HG03442 (cell line): ENCODE measurements at regions not wholly inside any gene's neighbourhood (a gene's known extent, or its start where the extent isn't known, plus 50 kb on each side); places are given as distances from the start of the nearest gene placed in this dataset.

Experiments
- ATAC-seq: cut with Tn5 transposase; IDR thresholded peaks from one replicate; pipeline ENCODE4 v1.9.1; 2021; ENCODE audit warnings: mild to moderate bottlenecking, moderate library complexity; ENCODE audit not compliant: unreplicated experiment

DNA sequence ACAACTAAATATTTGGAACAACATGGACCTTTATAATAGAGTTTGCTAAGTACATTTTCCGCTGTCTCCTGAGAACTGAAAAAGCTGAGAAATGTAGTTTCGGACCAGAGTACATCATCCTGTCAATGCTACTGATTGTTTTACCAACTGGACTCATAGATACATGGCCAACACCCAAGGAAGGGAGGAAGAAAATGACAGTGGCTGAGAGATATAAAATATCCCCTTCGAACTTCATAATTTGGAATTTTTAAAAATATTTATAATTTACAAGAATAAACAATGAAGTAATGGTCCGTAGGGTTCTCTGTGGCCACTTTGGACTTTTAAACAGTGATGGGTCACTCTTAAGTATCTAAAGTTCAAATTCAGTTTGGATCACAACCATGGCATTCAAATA, 1042.7 kb downstream of the MCTP2 start:
- no peak for ATAC-seq

- ATAC-seq = no peak
Measured at GRCh38 chr15:95277266-95277665, 1045.9 kb downstream of the MCTP2 start.

DNA sequence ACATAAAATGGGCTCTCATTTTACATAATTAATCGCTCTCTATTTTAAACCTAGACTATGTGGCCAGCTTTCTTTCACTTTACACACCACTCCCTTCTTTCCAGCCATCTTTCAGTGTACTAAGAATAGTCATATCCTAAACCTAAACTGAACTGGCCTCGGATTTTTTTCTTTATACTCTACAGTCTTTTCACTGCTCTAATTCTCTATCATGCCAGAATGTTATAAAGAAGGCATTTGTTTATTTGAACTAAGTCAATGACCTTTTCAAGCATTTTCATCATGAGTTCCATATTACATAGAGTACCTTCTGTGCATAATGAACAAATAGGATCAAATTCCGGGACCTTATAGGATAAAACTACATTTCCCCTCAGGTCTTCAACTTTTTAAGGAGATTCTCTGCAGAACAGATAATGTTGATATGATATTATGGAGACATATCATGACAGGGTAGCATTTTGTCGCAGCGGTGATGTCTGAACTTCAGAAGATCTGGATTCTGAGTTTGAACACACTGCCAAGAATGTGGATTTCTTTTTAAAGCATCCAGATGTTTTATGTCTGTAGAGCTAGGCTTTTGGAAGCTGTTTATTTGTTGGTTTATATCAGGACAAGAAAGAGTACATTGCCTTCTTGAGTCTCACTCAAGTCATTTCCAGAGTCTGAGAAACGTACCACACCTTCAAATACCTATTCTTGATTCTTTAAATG, 1047.3 kb downstream of the MCTP2 start:
- ATAC-seq = no peak

DNA sequence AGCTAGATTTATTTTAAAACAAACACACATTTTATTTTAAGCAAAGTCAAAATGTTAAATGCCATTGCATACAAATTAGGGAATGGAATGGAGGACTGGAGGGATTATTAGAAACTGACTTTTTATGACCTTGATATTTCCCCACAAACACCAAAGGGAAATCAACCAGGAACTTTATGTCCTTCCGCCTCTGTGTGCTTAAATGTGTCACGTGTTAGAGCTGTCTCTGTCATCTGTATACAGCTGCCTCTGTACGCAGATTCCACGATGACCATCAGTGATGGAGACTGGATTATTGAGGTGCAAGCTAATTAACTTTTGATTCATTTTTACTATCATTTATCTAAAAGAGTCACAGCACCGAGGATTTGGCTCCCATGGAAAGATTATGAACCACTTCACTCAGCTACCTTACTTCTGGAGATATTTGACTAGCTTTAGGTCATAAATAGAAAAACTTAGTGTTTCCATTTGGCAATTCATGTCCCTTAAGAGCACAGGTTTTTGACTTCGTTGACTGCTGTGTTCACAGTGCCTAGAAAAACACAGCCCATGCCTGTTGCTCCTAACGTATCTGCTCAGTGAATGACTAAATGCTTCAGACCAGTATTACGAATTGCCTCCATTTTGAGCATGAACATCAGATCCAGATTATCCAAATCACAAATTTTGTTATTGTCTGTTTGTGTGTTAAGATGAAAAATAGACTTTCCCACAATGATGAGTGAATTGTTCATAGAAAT, 1048.1 kb downstream of the MCTP2 start:
- ATAC-seq = no peak

- no peak for ATAC-seq
Measured at GRCh38 chr15:95280711-95281110, 1049.3 kb downstream of the MCTP2 start.

- ATAC-seq = no peak
Measured at GRCh38 chr15:95281470-95281869, 1049.0 kb upstream of the NR2F2 start.

DNA sequence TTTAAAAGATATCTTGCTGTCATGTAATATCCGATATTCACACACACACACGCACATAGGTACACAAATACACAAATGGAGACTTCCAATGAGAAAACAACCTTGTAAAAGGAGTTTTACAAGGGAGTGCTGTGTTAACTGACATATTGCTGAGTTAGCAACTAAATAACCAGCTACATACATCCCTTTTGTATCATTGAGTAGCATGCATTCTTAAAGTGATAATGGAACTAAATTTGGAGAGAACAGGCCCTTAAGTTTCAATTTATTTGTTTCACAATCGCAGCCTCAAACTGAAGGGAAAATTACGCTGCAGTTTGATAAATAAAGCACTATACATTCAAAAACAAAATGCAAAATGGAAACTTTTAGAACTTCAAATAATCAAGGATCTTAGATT, 1046.0 kb upstream of the NR2F2 start:
- no peak for ATAC-seq

GRCh38 chr15:95284933-95285421, 1045.5 kb upstream of the NR2F2 start:
- ATAC-seq = no peak

GRCh38 chr15:95286352-95286880, 1044.1 kb upstream of the NR2F2 start:
- no peak for ATAC-seq

DNA sequence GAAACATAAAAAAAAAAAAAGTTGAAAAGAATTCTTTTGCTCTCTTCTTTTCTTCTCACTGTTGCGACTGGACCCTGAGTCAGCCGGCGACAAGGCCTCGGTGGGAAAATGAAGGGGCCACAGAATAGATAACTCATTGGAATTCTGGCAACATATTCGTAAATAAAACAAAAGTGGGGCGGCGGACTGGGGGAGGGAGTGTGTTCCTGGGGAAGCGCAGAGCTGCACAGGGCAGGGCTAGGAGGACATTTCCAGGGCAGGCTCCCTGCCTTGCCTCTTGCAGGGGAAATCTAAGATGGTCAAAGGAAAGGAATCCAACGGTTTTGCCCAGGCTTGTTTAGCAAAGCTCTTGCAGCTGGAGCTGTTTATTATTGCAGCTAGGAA, 1042.8 kb upstream of the NR2F2 start:
- no peak for ATAC-seq

GRCh38 chr15:95288626-95289025, 1041.9 kb upstream of the NR2F2 start:
- ATAC-seq = no peak

DNA sequence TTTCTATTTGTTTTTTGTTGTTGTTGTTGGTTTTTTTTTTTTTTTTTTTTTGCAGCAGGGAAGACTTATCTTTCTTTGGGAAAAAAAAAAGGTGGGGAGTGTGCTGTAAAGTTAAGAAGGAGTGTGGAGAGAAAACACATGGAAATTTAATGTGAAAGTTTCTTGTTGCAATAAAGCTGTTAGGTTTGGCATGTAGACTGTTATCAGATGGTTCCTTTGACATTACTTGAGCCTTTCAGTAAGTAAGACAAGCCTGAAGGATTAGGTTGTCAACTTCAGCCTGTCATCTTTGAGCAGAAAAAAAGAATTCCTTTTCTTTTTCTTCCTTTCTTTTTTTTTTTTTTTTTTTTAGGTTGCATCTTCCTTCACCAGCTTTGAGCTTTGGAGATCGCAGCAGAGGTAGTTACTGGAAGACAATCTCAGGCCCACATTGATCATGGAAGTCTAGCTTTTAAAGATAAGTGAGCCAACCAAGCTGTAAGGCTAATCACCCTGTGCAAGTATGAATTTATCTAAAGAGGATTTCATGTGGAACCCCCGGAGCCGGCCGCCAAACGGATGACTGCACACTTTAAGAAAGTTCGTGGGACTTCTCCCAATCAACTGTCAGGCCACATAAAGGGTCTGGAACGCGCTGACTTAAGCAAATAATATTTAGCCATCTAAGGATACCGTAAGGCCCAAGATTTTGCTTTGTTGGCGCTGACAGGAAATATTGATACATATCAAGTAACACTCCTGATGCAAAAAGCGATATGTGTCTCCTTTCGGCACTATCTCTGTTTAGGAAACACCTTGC, 1040.1 kb upstream of the NR2F2 start:
- ATAC-seq = no peak

GRCh38 chr15:95291898-95292472, 1038.5 kb upstream of the NR2F2 start:
- ATAC-seq = no peak

DNA sequence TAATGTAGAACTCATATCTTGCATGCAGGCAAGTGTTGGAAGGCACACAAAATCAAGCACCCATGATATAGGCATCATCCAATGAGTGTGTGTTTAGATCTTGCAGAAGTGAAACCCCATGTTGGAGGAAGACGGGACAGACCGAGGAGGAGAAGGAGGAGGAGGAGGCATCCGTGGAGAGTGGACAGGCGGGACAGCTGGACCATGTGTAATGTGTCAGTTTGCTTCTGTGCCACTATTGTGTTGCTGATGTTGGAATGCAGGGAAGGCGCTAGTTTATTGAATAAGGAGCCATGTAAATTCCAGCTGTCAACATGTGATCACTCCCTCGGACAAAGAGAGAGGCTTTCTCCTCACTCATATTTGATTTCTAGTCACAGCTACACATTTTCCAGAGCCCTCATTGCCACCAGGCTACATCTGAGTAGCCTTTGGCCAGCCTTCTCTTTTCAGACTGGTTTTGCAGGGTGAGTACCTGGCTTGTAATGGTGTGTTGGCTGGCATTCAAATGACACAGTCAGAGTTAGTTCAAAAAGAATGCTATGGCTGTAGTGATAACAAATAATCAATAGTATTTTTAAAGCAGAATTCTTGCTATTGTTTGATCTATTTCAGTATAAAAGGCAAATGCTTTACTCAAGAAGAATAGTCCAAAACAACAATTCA, 1037.6 kb upstream of the NR2F2 start:
- ATAC-seq = no peak

DNA sequence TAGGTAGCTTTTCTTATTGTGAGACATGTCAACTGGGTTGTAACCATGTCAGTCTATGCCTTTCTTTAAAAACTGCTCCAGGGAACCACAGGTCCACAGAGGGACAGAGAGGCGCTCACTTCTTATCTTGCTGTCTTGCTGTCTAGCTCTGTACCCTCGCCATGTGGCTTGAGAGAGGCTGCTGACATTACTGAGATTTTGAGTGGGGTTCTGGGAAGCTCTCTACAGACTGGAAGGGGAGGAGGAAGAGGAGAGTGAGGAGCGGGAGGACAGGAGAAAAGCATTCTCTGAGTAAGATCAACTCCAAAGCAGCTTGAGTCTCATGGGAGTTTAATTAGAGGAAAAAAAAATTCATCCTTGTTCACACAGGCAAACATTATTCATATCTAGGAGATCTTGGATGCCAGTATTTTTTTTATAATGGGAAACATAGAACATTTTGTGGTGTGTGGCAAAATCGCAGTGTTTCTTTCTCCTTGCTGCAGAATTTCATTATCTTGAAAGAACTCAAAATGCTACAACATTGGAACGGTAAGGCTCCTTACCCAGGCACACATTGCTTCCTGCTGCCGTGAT, 1037.0 kb upstream of the NR2F2 start:
- no peak for ATAC-seq

GRCh38 chr15:95295363-95295762, 1035.1 kb upstream of the NR2F2 start:
- no peak for ATAC-seq

DNA sequence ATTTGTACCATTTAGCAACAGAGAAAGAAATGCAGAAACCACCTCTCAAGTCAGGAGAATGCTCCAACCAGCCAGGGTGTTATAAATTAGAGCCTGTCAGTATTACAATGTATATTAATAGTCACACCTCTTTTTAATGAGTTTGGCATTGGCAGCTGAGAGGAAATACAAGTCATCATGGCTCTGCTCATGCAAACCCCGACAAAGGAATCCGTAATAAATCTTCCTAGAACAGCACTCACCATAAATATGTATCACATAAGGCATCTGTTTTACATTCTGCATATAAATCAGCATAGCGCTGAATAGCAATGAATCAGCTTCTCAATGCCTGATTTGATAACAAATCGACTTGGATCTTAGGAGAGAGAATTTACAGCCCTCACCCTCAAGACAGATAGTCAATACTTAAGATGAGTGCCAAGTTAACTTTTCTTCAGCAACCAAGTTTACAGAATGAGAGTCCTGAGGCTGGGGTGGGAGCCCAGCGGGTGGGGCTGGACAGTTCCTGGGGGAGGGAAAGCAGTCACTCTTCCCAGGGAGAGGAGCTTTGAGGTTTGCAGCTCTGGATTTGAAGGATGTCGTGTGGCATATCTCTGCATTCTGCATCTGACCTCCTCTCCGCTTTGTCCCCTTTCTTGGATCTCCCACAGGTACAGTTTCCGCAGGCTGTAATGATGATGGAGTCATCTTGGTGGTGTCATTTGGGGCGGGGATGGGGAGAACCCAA, 1034.4 kb upstream of the NR2F2 start:
- no peak for ATAC-seq

GRCh38 chr15:95296643-95297042, 1033.9 kb upstream of the NR2F2 start:
- no peak for ATAC-seq

DNA sequence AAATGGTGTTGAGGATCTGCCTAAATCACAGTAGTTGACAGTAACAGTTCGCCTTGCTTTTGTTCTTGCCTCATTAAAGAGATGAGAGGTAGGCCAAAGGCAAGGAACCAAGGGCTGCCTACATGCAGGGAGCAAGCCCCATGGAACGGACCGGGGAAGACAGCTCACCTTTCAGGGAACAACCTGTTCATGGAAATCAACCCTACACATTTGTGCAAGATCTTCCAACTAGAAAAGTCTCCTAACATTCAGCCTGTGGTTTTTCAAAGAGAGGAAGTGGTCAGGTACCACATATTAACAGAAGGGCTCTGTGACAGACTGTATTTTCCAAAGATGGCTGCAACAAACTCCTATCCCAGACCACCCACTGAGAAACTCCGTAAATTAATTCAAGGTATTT, 1031.8 kb upstream of the NR2F2 start:
- no peak for ATAC-seq
